Ishikawa (cell line): ENCODE measurements at regions not wholly inside any gene's neighbourhood (a gene's known extent, or its start where the extent isn't known, plus 50 kb on each side); places are given as distances from the start of the nearest gene placed in this dataset.
A peak's percentile ranks its signal among the peaks of the same experiment; 100 is the strongest.

Experiments used
- CEBPB ChIP-seq: IDR thresholded peaks from 2 replicates; pipeline ENCODE4 v1.6.1; 2012
- CREB1 ChIP-seq: IDR thresholded peaks from 2 replicates; pipeline ENCODE4 v1.6.1; 2012; ENCODE audit warnings: low read depth
- EGR1 ChIP-seq: IDR thresholded peaks from 2 replicates; pipeline ENCODE4 v1.6.1; 2012
- EP300 ChIP-seq: IDR thresholded peaks from 2 replicates; pipeline ENCODE4 v1.6.1; 2012; ENCODE audit warnings: borderline replicate concordance
- FOXM1 ChIP-seq: IDR thresholded peaks from 2 replicates; pipeline ENCODE4 v1.6.1; 2012; ENCODE audit warnings: low read depth, borderline replicate concordance
- MAX ChIP-seq: IDR thresholded peaks from 2 replicates; pipeline ENCODE4 v1.6.1; 2012
- NFIC ChIP-seq: IDR thresholded peaks from 2 replicates; pipeline ENCODE4 v1.6.1; 2012
- RAD21 ChIP-seq: IDR thresholded peaks from 2 replicates; pipeline ENCODE4 v1.6.1; 2012; ENCODE audit warnings: low read depth
- REST ChIP-seq: IDR thresholded peaks from 2 replicates; pipeline ENCODE4 v1.6.1; 2012; ENCODE audit warnings: low read depth, mild to moderate bottlenecking
- TAF1 ChIP-seq: IDR thresholded peaks from 2 replicates; pipeline ENCODE4 v1.6.1; 2012; ENCODE audit warnings: low read depth, mild to moderate bottlenecking
- TCF12 ChIP-seq: IDR thresholded peaks from 2 replicates; pipeline ENCODE4 v1.6.1; 2012; ENCODE audit warnings: low read depth
- TEAD4 ChIP-seq: IDR thresholded peaks from 2 replicates; pipeline ENCODE4 v1.6.1; 2012
- USF1 ChIP-seq: IDR thresholded peaks from 2 replicates; pipeline ENCODE4 v1.6.1; 2012
- YY1 ChIP-seq: IDR thresholded peaks from 2 replicates; pipeline ENCODE4 v1.6.1; 2012; ENCODE audit warnings: low read depth
- ZBTB7A ChIP-seq: IDR thresholded peaks from 2 replicates; pipeline ENCODE4 v1.6.1; 2012; ENCODE audit warnings: low read depth

GRCh38 chr9:107123389-107123788, 159.7 kb upstream of the RAD23B start:
- no peak for TF ChIP-seq USF1
- no peak for TF ChIP-seq CEBPB
- TF ChIP-seq EP300, result no peak
- TF ChIP-seq NFIC, result no peak
- TF ChIP-seq TCF12, result no peak
- no peak for TF ChIP-seq YY1
- TF ChIP-seq ZBTB7A, result no peak
- TF ChIP-seq REST, result no peak
- TF ChIP-seq TAF1, result no peak
- no peak for TF ChIP-seq CREB1
- no peak for TF ChIP-seq RAD21
- TF ChIP-seq EGR1, result no peak
- TF ChIP-seq MAX, result no peak
- TF ChIP-seq FOXM1, result no peak
- no peak for TF ChIP-seq TEAD4

- TF ChIP-seq REST (0 out of 2 replicates have a peak, but pooled peaks have one; percentile 13), TEAD4 (no peak), CREB1 (no peak), EGR1 (no peak), ZBTB7A (no peak), CEBPB (no peak)
Observed at GRCh38 chr9:107127608-107128007, 155.5 kb upstream of the RAD23B start.

GRCh38 chr9:107131108-107131799, 151.8 kb upstream of the RAD23B start:
- TF ChIP-seq TAF1, result no peak
- TF ChIP-seq CREB1, result no peak
- no peak for TF ChIP-seq USF1
- TF ChIP-seq RAD21, result no peak
- TF ChIP-seq EGR1, result no peak
- TF ChIP-seq REST, result no peak
- no peak for TF ChIP-seq TEAD4
- no peak for TF ChIP-seq EP300
- TF ChIP-seq FOXM1, result no peak

- TF ChIP-seq MAX (no peak), TAF1 (no peak), EGR1 (no peak), NFIC (no peak), YY1 (no peak), FOXM1 (no peak), ZBTB7A (no peak), TEAD4 (no peak), CEBPB (no peak), USF1 (no peak), RAD21 (no peak), TCF12 (no peak), REST (no peak), EP300 (no peak), CREB1 (no peak)
Observed at GRCh38 chr9:107136296-107136695, 146.8 kb upstream of the RAD23B start.
